GM19324 (cell line): ENCODE measurements at regions not wholly inside any gene's neighbourhood (a gene's known extent, or its start where the extent isn't known, plus 50 kb on each side); places are given as distances from the start of the nearest gene placed in this dataset.

Experiments used
- ATAC-seq: cut with Tn5 transposase; IDR thresholded peaks from one replicate; pipeline ENCODE4 v1.9.1; 2021; ENCODE audit warnings: mild to moderate bottlenecking, moderate library complexity; ENCODE audit not compliant: unreplicated experiment, low FRiP score

- no peak for ATAC-seq
Measured at GRCh38 chr2:180187611-180188010, 180.5 kb upstream of the CWC22 start.

DNA sequence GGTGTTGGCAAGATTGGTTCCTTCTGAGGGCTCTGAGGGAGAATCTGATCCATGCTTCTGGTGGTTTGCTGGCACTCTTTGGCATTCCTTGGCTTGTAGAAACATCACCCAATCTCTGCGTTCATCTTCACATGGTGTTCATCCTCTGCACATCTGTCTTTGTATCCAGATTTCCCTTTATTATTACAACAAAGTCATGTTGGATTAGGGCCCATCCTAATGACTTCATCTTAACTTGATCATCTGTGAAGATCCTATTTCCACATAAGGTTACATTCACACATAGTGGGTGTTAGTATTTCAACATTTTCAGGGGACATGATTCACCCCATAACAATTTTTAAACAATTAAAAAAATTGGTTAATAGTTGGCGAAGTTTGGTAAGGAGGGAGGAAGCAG is 177.4 kb upstream of the CWC22 start:
- no peak for ATAC-seq

- no peak for ATAC-seq
Measured at GRCh38 chr2:180180511-180180910, 173.4 kb upstream of the CWC22 start.

- ATAC-seq: no peak
Measured at GRCh38 chr2:180177534-180177933, 170.4 kb upstream of the CWC22 start.

- ATAC-seq: no peak
Measured at GRCh38 chr2:180175736-180176135, 168.6 kb upstream of the CWC22 start.

- ATAC-seq: no peak
Measured at GRCh38 chr2:180174580-180174979, 167.5 kb upstream of the CWC22 start.

- ATAC-seq: no peak
Measured at GRCh38 chr2:180169474-180169873, 162.4 kb upstream of the CWC22 start.

DNA sequence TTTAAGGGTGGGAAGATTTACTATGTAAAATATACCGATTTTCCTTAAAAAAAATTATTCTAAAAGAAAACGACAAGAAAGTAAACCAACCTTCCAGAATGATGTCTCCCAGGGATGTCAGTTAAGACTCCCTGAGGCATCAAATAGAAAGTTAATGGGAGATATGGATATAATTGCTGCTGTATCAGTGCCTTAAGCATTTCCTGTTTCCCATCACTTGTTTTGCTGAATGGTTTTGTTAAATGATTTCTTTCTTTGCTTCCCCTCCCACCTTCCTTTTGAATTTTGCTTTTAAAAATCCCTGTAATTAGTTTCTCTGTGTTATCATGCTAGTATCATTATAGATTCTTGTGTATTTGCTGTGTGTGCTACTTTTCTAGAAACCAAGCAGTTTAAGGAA is 154.3 kb upstream of the CWC22 start:
- no peak for ATAC-seq

DNA sequence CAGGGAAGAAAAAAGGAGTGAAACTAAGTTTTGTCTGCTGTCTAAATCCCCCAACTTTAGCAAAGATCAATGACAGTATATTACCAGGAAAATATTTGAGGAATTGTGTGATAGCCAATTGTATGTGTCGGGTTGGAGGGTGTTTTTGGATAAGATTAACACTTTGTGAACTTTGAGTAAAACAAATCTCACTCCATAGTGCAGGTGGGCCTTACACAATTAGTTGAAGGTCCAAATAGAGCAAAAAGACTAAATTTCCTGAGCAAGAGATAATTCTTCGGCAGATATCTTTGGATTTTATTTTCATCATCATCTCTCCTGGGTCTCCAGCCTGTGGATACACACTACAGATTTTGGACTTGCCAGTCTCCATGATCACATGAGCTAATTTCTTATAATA is 152.8 kb upstream of the CWC22 start:
- ATAC-seq: no peak

GRCh38 chr2:180158961-180159360 is 151.9 kb upstream of the CWC22 start:
- ATAC-seq: no peak

DNA sequence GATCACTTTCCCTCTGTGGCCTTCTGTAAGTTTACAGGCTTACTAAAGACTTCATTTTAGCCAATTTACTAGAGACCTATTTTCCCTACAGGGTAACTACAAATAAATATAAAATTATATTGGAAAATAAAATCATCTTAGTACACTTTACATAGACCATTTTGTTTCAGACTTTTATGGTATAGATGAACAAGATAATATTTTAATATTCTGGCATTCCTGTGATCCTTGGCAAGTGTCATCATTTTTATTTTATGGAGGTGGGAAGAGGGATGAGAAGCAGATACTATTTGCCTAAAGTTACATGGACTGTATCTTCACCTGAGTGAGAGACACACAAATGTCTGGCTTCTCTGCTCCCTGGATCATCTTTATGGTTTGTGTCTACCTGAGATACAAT is 149.6 kb upstream of the CWC22 start:
- no peak for ATAC-seq

DNA sequence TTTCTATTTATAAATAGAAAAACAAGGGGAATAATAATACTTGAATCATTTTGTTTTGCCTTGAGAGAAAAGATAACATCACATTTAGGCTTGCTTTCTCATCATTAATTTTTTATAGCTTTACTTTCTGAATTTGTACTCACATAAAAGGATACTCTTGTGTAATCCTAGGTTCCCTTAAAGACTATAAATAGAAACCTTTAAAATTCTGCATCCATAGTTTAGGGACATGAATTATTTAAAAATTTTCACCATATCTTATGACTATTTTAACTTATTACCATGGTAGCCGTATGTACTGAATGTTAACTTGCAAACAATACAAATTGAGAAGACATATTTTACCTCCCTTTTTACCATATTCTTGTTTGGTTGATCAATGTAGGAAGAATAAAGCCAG is 143.5 kb upstream of the CWC22 start:
- no peak for ATAC-seq

- ATAC-seq: no peak
Measured at GRCh38 chr2:180146541-180146940, 139.4 kb upstream of the CWC22 start.

DNA sequence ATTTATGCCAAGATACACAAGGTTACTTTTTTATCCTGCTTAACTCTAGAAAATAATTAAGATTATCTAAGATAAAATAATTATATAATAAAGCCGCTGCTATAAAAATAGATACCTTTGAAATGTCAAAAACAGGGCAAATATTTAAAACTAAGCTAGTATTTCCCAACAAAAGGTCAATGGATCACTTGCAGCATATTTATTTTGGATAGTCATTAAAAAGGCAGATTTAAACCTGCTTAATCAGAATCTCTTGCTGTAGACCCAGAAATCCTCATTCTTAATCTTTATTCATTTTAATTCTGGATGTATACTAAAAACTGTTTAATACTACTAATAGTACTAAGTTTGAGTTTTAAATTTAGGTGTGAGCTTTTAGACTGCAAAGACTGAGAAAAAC is 139.0 kb upstream of the CWC22 start:
- ATAC-seq: no peak

GRCh38 chr2:180145163-180145562 is 138.1 kb upstream of the CWC22 start:
- ATAC-seq: no peak

DNA sequence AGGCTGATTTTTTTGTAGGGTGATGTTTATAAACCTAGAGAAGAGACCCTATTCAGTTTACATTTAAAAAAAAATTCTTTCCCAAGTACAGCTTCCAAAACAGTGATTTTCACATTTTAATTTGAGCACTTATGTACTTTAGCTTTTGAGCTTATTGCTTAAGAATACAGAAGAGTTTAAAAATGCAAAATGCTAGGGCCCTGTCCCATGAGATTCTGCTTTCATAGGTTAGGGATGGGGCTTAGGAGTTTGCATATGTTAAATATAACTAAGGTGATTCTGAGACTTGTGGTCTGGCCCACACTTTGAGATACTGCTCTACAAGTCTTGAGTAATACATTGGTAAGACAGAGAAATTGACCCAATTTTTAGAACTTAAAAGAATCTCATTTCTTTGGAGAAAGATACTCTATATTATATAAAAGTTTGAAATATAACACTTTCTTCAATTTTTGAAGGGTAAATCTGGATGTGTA is 137.3 kb upstream of the CWC22 start:
- ATAC-seq: no peak

DNA sequence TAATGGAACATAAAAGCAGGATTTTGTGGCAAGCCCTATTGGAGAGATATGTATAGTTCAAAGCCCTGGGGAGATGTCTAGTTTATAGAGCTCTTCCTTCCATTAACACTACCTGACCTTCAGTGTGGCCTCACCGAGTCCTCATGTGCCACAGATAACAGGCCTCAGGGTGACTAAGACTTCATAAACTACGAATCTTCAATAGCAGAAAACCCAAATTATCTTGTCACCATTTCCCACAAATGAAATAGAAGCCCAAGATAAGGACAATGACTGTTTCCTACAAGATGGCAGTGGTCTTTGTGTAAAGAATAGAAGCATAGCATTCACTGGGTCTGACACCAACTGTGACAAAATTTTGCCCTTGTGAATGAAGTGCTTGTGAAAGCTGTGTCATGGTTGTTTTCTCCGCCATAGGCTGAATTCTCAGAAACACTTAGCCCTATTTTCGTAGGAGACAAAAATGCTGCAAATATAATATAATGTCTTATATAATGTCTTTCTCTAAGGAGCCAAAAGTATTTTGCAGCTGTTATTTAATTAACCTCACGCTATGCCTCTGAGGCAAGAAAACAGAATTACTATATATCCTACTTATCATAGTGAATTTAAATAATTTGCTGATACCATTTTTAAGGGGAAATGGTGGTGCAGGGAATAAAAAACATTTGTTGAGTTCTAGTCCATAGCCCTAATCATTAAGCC is 136.7 kb upstream of the CWC22 start:
- ATAC-seq: no peak

- ATAC-seq: no peak
Measured at GRCh38 chr2:180141600-180141999, 134.5 kb upstream of the CWC22 start.

GRCh38 chr2:180133736-180134135 is 126.6 kb upstream of the CWC22 start:
- ATAC-seq: no peak

- ATAC-seq: no peak
Measured at GRCh38 chr2:180130403-180130802, 123.3 kb upstream of the CWC22 start.

- no peak for ATAC-seq
Measured at GRCh38 chr2:180128861-180129260, 121.8 kb upstream of the CWC22 start.

- peak; percentile 74 for ATAC-seq
Measured at GRCh38 chr2:180125245-180125962, 118.3 kb upstream of the CWC22 start.
